Cerebellar cortex (tissue), 1 donor: ENCODE measurements at regions not wholly inside any gene's neighbourhood (a gene's known extent, or its start where the extent isn't known, plus 50 kb on each side); places are given as distances from the start of the nearest gene placed in this dataset.
"Not testable (repeated sequence)": the region's sequence is repeated elsewhere in the genome, so short reads cannot be mapped to it uniquely, and the experiment has no call there.

Experiments used
- DNase-seq: peaks from one replicate; pipeline ENCODE4 v3.0.0-alpha.2; 2015; ENCODE audit warnings: low spot score

DNA sequence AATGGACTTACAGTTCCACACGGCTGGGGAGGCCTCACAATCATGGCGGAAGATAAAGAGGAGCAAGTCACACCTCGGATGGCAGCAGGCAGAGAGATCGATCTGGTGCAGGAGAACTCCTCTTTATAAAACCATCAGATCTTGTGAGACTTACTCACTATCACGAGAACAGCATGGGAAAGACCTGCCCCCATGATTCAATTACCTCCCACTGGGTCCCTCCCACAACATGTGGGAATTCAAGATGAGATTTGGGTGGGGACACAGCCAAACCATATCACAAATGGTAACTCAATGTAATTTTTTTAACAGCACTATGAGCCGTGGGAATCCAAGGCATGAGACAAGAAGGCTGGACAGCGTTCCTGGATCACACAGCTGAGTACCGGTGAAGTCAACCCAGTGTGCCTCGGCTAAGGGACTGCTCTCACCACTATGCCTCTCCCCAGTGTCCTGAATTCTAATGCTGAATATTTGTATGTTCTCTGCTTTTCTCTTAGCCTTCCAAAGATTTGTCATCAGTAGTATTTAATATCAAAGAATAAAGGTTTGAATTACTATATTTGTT lies 84.3 kb downstream of the IRS2 start:
- DNase-seq: not testable (repeated sequence)

DNA sequence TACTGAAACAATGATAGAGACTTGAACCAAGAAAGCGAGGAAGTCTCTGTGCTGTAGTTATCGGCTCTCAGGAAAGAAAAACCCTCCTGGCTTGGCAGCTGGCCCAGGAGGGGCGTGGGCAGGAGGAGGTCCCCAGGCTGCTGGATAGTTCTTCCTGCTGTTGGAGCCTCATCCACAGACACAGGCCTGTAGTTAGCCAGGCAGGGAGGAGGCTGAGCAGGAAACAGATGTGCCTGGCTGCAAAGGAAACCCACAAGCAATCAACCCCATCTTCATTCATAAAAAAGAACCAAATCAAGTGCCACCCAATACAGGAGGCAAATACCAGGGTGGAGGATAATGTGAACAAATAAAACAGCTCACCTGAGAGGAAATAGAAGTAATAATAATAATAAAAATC lies 86.2 kb downstream of the IRS2 start:
- DNase-seq: no peak

DNA sequence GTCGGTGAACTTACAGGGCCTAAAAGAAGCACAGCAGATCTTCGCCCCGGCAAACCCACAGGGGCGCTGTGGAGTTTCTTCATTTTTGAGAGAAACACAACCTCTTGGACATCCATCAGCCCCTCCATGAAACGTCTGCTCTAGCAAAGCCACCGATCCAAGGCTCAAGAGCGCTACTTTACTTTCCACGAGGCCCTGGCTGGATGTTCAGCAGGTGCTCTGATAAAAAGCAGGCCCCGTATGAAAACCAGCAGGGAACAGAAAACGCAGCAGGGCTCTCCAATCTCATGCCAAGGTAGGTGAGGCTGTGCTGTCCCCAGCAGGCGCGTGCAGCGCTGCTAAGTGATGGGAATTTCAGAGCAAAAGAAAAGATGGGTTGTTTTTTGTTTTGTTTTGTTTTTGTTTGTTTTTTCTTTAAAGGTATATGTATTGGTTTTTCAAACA lies 86.7 kb downstream of the IRS2 start:
- DNase-seq: no peak

DNA sequence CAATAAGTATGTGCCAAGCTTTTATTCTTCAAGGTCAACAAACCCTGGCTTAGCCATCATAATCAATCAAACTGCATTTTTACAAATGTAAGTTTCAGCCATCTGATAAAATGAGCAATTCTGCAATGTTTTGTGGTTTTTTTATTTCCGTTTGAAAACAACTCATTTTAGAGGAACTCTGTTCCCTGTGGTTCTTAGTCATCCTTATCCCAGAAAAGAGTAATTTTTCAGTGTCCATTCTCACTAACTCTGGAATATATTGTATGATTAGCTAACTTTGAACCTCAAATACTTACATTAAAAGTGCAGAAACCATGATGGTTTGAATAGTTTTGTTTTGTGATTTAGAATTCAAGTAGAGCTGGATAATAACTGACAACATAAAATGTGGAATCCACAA lies 87.6 kb downstream of the IRS2 start:
- no peak for DNase-seq

DNA sequence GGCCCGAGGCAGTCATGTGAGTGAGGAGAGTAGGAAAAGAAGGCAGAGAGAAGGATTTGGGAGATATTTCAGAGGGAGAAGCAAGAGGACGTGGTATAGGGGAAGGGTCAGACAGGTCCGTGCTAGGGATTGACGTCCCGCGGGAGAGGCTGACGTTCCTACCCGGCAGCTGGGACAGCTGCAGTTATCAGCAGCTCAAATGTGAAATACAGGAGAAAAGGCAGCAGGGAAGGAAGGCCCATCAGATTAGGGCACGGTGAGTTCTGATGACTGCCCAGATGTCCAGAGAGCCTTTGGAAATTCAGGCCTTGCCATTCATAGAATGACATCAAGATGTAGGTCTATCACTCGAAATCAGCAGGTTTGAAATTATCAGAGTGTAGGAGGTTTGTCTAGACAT lies 88.4 kb downstream of the IRS2 start:
- DNase-seq: no peak

DNA sequence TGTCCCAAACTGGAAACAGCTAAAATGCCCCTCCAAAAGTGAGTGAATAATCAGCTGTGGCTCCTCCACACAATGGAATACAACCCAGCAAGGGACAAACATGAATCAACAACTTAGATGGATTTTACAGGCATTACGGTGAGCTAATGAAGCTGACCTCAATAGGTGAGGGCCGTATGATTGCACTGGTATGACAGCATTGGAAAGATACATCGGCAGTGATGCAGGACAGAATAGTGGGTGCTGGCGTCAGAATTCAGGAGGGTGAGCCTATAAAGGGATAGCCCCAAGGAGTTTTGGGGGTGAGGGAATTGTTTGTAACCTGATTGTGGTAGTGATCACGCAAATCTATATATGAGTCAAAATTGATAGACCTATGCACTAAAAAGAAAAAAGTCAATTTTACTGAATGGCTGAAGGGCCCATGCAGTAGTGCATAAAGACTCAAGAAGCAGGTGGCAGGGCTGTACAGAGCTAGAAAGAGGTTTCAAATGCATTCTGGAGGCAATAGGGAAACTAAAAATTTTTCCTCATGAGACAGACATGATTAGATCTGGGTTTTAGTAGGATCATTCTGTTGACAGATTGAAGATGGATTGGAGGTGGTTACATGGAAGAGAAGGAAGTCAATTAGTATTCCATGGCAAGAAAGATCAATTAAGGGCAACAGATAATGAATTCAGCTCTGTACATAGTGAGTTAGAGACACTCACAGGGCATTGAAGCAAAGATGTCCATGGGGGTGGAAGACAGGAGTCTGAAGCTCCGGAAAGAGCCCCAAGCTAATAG lies 90.8 kb downstream of the IRS2 start:
- no peak for DNase-seq

DNA sequence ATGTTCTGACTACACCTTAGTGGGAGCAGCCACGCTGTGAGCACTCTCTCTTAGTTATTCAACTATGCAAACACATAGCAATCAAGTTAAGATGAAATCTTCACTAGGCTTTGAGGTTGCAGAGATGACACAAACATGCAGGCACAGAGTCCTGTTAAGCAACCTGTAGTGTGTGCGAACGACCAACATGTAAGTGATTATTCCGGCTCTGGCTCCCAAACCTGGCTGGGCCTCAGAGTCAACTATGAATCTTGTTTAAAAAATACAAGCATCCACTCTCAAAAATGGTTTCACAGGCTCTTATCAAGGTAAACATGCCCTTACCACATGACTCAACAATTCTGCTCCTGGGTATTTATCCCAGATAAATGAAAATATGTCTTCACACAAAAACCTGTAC lies 91.4 kb downstream of the IRS2 start:
- no peak for DNase-seq

DNA sequence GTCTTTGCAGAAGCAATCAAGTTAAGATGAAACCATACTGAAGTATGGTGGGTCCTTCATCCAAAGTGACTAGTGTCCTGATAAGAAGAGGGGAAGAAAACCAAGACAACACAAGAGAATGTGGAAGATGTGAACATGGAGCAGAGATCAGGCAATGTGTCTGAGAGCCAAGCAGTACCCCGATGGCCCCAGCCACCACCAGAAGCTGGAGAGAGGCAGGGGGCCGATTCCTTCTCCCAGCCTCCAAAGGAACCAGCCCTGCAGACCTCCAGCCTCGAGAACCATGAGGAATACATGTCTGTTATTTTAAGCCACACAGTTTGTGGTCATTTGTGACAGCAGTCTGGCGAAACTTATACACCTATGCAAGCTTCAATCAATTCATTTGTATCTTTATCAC lies 93.2 kb downstream of the IRS2 start:
- no peak for DNase-seq

DNA sequence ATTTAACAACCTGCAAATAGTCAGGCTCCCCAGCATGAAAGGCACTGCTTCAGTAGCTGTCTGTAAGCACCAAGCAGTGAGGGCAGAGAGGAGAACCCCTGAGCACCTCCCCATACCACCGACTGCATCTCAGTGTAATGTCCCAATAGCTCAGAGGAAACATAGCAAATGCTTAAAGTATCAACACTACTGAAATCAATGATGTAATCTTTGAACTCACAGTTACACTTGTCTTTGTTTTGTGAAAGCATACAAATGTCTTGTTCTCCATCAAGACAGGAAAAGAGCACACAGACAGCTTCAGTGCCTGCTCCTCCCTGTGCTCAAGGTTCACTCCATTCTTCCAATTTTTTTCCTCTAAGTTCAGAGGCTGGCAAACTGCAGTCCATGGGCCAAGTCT lies 94.7 kb downstream of the IRS2 start:
- no peak for DNase-seq

DNA sequence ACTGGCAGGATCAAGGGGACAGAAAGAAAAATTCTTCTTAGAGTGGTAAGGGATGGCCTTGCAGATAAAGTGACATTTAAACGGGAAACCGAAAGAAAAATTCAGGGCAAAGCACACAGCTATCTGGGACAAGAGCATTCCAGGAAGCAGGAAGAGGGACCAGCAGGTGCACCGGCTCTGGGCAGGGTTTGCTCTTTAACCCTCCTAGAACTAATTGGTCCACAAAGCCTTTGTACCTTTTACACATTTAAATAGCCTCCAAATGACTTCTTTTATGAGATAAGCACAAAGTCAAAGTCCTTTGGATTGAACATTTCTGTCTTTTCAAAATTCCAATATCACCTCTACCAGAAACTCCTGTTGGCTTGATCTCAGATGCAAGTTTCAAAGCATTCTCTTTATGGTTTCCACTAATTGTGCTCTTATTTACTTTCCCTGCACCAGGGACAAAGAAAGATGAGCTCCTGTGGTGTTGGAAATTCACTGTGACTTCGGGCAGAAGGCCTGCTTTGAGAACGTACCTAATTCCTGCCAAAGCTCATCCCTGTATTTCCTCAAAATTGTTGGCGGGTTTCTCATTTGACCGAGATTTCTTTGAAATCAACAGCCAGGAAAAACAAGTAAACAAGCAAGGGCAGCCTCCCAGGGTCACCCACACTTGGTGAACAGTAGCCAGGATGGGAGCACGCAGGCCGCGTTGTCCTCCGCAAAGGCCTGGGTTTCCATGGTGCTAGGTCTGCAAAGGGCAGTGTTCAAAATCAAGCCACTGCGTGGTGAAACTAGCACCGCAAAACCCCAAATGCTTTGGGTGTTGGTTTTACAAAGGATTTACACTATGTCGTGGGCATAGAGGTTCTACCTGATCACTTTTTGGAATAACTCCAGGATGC lies 98.6 kb downstream of the IRS2 start:
- DNase-seq: no peak

DNA sequence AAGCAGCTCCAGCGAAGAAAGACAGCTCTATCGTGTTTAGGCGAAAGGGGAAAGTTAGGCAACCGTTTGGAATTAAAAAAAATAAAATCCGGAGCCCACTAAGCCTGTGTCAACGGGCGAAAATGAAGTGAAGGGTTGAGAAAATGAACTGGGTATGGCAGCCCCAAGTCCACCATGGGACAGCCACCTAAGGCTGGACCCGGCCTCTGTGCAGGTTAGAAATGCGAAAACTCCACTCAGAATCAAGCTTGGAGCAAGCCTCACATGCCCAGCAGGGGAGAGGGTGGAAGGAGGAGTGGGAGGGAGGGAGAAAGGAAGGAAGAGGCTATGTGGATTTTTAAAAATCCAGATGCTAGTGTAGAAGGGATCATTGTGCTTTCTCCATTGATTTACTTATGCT lies 101.2 kb downstream of the IRS2 start:
- no peak for DNase-seq

DNA sequence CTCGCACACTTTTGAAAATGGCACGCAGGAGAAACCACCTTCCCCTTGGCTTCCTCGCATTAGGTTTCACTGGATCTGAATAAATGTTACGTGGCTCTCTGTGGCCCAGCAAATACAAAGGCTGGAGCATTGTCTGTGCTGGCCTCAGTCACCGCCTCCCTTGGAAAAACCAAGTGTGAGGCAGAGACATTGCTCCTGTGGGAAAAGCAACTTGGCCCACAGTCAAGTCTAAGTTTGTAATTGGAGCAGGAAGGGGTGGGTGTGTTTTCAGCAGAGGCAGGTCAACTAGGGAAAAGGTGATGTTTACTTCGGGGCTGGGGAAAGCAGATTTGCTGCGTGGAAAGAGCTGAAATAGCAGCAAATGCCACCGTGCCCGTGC lies 101.6 kb downstream of the IRS2 start:
- DNase-seq: no peak

DNA sequence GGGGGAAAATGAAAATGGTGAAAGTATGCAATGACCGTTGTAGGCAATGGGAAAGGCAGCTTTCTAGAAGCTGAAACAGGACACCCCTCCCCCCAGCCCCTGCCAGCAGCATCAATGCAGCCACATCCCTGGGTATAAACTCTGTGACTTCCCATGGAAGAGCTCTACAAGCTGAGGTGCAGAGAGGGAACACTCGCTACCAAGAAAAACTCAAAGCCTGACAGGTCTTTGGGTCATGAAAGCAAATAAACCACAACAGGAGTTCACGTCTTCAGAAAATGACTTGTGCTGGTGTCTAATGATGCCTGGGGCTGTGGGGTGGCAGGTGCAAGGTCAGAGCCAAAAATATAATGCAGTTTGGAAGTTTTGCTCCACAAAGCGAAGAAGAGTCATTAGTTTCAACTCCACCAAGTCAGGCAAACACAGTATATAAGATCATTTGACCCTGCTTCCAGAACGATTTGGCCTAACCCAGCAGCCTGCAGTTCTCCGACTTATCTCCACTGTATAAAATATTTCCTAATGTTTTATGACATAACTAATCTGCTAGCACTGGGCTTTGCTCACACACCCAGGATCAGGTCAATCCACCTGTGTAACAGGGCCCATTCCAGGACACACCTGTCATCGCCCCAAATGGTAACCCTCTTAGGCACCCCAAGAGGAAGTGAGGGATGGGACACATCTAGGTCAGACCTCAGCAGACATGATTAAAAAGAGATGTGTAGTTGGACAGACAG lies 102.1 kb downstream of the IRS2 start:
- DNase-seq: no peak

DNA sequence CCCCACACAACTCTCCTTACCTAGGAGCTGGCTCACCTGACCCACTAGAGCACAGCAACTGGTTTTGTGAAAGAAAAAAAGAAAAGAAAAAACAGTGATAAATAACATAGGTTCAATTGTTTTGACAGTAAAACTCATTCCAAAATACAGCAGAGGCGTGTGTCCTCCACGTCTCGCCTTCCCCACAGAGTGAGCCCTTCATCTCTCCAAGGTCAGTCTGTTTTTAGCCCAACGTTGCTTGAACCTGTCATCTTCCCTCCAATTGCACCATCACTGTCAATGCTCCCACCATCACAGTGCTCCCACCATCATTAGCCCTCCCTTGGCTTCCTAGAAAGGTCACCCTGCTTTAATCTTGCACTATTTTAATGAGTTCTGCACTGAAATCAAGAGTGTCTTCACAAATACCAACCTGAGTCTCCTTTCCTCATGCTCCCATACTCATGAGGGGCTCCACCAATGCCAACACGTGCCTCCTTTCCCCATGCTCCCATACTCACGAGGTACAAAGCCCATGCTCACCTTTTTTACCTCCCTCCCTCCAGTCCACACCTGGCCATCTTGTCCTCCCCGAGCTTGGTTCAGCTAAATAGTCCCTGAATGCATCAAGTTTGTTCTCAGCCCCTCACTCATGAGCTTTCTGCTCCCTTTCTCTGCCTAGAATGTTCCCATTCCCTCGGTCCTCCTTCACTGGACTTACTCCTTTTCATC lies 103.7 kb downstream of the IRS2 start:
- no peak for DNase-seq

DNA sequence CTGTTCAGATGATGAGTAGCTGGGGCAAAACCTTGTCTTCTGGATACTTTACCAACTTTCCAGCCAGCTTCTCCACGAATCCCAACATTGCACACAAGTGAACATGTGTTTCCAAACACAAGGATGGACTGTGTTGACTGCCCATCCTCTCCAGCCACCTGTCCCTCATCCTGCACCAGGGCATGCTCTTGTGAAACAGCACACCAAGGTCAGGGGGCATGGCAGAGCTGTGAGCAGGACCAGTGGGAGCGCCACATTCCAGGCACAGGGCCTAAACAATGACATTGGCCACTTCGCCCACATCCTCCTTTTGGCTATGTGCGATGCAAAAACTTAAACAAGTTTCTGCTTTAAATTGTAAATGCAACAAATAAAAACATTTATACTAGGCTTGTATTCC lies 105.5 kb downstream of the IRS2 start:
- no peak for DNase-seq

DNA sequence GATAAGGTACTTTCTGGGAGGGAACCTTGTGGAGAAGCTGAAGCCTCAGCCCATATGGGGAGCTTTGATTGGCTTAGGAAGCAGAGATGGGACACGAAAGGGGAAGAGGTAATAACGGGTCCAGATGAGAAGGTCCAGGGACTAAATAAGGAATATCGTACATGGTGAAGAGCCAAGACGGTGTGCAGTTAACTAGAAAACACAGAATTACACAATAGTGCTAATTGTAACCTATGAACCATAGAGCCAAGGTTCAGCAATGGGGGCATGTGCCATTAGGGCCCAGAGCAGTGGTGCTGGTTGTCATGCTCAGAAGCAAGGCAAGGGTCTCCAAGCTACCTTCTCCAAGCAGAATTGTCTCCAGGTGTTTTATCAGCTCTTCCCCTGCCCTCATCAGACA lies 106.1 kb downstream of the IRS2 start:
- no peak for DNase-seq

DNA sequence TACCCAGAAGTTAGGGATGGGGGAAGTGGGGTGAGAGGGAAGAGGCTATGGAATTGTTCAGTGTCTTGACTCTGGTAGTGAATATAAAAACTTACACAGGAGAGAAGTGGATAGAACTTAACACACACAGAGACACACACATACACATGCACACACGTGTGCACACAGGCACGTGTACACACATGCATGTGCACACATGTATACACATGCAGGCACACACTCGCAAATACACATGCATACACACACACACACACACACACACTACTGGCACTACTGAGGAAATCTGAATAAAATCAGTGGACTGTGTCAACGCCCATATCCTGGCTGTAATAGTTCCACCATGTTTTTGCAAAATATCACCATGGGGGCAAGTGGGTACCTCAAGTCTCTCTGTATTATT lies 107.9 kb downstream of the IRS2 start:
- no peak for DNase-seq

DNA sequence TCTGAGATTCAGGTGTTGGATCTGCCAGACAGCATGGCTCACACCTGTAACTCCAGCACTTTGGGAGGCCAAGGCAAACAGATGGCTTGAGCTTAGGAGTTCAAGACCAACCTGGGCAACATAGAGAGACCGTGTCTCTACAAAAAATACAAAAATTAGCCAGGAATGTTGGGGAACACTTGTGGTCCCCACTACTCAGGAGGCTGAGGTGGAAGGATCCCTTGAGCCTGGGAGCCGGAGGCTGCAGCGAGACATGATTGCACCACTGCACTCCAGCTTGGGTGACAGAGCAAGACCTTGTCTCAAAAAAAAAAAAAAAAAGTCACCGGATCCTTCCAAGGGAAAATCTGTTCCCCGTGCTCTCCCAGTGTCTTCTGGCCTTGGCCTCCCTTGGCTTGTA lies 109.2 kb downstream of the IRS2 start:
- no peak for DNase-seq

DNA sequence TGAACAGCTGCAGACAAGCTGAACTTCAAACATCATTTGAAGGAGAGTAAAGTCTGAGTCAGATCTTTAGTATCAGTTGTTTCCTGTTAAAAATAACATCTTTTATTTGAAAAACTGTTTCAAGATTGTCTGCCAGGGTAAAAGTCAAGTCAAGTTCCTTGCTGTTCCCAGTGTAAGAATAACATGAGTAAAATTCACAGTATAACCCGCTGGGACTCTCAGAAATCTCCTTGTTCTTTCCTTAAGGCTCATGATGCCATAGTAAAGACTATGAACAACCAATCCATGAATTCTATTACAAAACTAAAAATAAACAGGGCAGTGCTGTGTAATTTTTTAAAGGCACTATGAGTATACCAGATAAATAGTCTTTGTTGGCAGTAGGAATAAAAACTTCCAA lies 112.9 kb downstream of the IRS2 start:
- DNase-seq: no peak

DNA sequence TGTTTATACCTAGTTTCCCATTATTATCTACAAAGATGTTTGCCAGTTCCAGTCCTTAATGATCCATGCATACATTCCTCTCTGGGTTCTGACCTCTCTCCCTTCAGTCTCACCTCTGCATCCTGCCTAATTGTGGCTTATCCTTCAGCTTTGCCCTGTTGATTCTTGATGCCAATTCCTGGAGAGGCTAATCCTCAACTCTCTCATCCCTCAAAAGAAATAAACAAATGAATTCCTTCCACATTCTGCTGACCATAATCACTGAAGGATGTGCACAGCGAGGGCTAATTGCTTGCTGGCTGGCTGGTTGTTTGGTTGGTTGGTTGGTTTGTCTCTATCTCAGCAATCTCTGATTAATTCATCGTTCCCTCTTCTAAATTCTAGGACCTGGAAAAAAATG lies 113.8 kb downstream of the IRS2 start:
- DNase-seq: no peak

DNA sequence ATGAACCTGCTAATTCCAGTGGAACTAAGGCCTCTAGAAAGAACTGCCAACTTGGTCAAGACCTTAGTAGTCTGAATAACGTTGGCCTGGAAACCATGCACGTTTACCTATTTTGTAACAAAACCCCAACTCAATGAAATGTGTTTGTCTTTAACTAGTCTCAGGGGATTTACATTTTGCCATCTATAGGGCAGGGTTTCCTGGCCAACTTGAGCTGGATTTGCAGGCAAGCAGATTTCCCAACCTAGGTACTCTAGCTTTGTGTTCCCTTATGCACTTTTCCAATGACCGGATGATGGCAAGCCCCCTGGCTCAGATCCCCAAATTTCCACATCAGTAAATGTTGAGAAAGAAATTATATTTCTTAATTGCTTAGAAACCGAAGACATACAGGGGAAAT lies 114.5 kb downstream of the IRS2 start:
- DNase-seq: no peak

DNA sequence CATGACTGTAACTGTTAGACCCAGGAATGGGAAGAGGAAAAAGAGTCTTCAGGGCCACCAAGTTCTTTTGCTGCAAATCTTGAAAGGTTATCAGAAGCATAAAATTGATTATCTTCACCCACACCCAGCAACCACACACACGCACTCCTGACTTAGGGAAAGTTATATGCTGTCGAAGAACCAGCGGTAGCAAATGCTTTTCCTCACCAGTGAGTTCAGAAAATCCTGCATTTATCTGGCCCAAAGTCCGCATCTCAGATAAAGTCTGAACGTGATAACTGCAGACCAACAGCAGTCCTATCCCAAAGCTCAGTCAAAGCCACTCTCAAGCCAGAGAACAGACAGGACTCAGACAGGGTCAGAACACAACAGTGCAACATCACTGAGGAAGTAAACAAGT lies 115.6 kb downstream of the IRS2 start:
- DNase-seq: no peak
